HL-60 (cell line): ENCODE measurements at regions not wholly inside any gene's neighbourhood (a gene's known extent, or its start where the extent isn't known, plus 50 kb on each side); places are given as distances from the start of the nearest gene placed in this dataset.
A peak's percentile ranks its signal among the peaks of the same experiment; 100 is the strongest.
"Not testable (repeated sequence)": the region's sequence is repeated elsewhere in the genome, so short reads cannot be mapped to it uniquely, and the experiment has no call there.

Experiments used
- DNase-seq, 2 experiments: peaks; one replicate each; pipeline ENCODE4 v3.0.0-alpha.2; 2010 to 2020; ENCODE audit warnings: low read depth in 1 of 2, low spot score in 1 of 2
- H3K27ac ChIP-seq: fragments of 250-450 bp; sonication (Bioruptor Pico); replicated peaks from 2 replicates; pipeline ENCODE4 v1.5.1; 2020; ENCODE audit warnings: mild to moderate bottlenecking, moderate library complexity
- H3K27me3 ChIP-seq: fragments of 250-450 bp; sonication (Bioruptor Pico); 2 replicates; pipeline ENCODE4 v1.5.1; 2021; ENCODE audit warnings: mild to moderate bottlenecking, moderate library complexity; ENCODE audit not compliant: insufficient read depth, poor library complexity, severe bottlenecking
- H3K4me3 ChIP-seq: replicated peaks from 2 replicates; pipeline ENCODE4 v1.5.1; 2011; ENCODE audit warnings: mild to moderate bottlenecking, control low read depth, low read length; ENCODE audit not compliant: insufficient read depth
- CTCF ChIP-seq: IDR thresholded peaks from one replicate; pipeline ENCODE4 v1.5.1; 2011; ENCODE audit warnings: low read length, control low read depth, inconsistent platforms; ENCODE audit not compliant: insufficient read depth
- GABPA ChIP-seq: IDR thresholded peaks from 2 replicates; pipeline ENCODE4 v1.6.1; 2012; ENCODE audit warnings: low read depth
- POLR2AphosphoS5 ChIP-seq: IDR thresholded peaks from 2 replicates; pipeline ENCODE4 v1.6.1; 2012; ENCODE audit warnings: low read depth
- REST ChIP-seq: IDR thresholded peaks from 2 replicates; pipeline ENCODE4 v1.6.1; 2012; ENCODE audit warnings: low read depth; ENCODE audit not compliant: insufficient replicate concordance
- SPI1 ChIP-seq: IDR thresholded peaks from 2 replicates; pipeline ENCODE4 v1.6.1; 2012; ENCODE audit warnings: low read depth, mild to moderate bottlenecking, borderline replicate concordance

- no peak overlapping the region for H3K4me3 ChIP-seq
- no peak for DNase-seq
- no peaks in the 10 kb centered on the region for H3K27me3 ChIP-seq
- TF ChIP-seq GABPA = no peak
- TF ChIP-seq SPI1 = no peak
- no peak for TF ChIP-seq REST
- no peak for TF ChIP-seq CTCF
- TF ChIP-seq POLR2AphosphoS5 = no peak
- H3K27ac ChIP-seq = no peak overlapping the region
These were observed 123.1 kb downstream of the MPP7 start for GRCh38 chr10:28179743-28180099.

GRCh38 chr10:28179006-28179742 is 123.7 kb downstream of the MPP7 start:
- Histone ChIP-seq H3K27me3 (no peaks in the 10 kb centered on the region), H3K27ac (no peak overlapping the region), H3K4me3 (no peak overlapping the region)
- DNase-seq = peak in 1 of 2 experiments; percentile 27
- TF ChIP-seq CTCF (no peak), POLR2AphosphoS5 (no peak), SPI1 (no peak), REST (no peak), GABPA (no peak)

- no peak for TF ChIP-seq REST
- TF ChIP-seq CTCF = no peak
- TF ChIP-seq POLR2AphosphoS5 = no peak
- no peak for TF ChIP-seq SPI1
These were observed 124.8 kb downstream of the MPP7 start for GRCh38 chr10:28177944-28178637.

GRCh38 chr10:28176498-28176897 is 126.4 kb downstream of the MPP7 start:
- H3K4me3 ChIP-seq, H3K27me3 ChIP-seq, DNase-seq, H3K27ac ChIP-seq: not testable (repeated sequence)

More at GRCh38 chr10:28177944-28178637, 124.8 kb downstream of the MPP7 start:
- no peak for DNase-seq
- H3K4me3 ChIP-seq = no peak overlapping the region
- no peaks in the 10 kb centered on the region for H3K27me3 ChIP-seq
- no peak overlapping the region for H3K27ac ChIP-seq
